Liver (tissue), 3 donors: ENCODE measurements at regions not wholly inside any gene's neighbourhood (a gene's known extent, or its start where the extent isn't known, plus 50 kb on each side); places are given as distances from the start of the nearest gene placed in this dataset.

Experiments
- FOXA1 ChIP-seq: IDR thresholded peaks from 2 replicates; pipeline ENCODE4 v1.6.1; 2016; ENCODE audit warnings: antibody characterized with exemption
- RAD21 ChIP-seq, 2 donors: IDR thresholded peaks; 2 replicates each; pipeline ENCODE4 v1.6.1; 2016; ENCODE audit warnings: antibody characterized with exemption in 2 of 2, mild to moderate bottlenecking in 2 of 2
- SP1 ChIP-seq: IDR thresholded peaks from 2 replicates; pipeline ENCODE4 v1.6.1; 2018; ENCODE audit warnings: antibody characterized with exemption, mild to moderate bottlenecking
- TAF1 ChIP-seq: conservative IDR thresholded peaks from 2 replicates; pipeline ENCODE4 v1.6.1; 2016; ENCODE audit warnings: antibody characterized with exemption, mild to moderate bottlenecking
- TF ChIP-seq, protein P1 (sequence below): fragments of 150-350 bp; IDR thresholded peaks from 2 replicates; pipeline ENCODE4 v1.5.1; 2017; ENCODE audit warnings: improper control_type of control experiment, low read depth, low read length; ENCODE audit not compliant: missing input control
- TF ChIP-seq, protein P2 (sequence below): IDR thresholded peaks from 2 replicates; pipeline ENCODE4 v1.6.1; 2016; ENCODE audit warnings: antibody characterized with exemption
- TF ChIP-seq, protein P3 (sequence below): IDR thresholded peaks from 2 replicates; pipeline ENCODE4 v1.6.1; 2016; ENCODE audit warnings: antibody characterized with exemption, mild to moderate bottlenecking
- TF ChIP-seq, protein P4 (sequence below): IDR thresholded peaks from 2 replicates; pipeline ENCODE4 v1.6.1; 2016; ENCODE audit warnings: antibody characterized with exemption
- TF ChIP-seq, protein P5 (sequence below): IDR thresholded peaks from 2 replicates; pipeline ENCODE4 v1.6.1; 2016; ENCODE audit warnings: antibody characterized with exemption
- donor health status: healthy.
- donor health status: healthy.

DNA sequence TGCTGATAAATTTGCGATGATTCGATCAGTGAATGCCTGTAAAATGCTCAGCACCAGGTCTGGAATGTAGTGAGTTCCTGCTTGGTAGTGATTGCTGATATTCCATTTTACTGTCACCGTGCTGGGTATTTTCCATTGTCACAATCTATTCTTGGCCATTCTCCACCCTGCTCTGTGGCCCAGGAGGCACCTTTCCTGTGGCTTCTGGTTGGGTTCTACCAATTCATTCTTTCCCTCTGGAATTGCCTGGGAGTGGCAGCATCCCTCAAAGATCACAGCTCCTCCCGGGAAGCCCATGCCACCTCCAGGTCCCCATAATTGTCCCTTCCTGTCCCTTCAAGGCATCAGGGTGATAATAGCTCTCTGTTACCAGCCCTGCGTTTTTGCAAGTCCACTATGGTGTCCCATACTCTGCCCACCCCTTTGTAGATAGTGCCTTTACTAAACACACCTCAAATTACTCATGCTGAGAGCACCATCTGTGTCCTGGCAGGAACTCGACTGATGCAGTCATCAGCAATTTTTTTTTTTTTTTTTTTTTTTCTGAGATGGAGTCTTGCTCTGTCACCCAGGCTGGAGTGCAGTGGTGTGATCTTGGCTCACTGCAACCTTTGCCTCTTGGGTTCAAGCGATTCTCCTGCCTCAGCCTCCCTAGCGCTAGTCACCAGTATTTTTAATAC, 177.8 kb upstream of the PROK2 start:
- TF ChIP-seq, protein P1, sequence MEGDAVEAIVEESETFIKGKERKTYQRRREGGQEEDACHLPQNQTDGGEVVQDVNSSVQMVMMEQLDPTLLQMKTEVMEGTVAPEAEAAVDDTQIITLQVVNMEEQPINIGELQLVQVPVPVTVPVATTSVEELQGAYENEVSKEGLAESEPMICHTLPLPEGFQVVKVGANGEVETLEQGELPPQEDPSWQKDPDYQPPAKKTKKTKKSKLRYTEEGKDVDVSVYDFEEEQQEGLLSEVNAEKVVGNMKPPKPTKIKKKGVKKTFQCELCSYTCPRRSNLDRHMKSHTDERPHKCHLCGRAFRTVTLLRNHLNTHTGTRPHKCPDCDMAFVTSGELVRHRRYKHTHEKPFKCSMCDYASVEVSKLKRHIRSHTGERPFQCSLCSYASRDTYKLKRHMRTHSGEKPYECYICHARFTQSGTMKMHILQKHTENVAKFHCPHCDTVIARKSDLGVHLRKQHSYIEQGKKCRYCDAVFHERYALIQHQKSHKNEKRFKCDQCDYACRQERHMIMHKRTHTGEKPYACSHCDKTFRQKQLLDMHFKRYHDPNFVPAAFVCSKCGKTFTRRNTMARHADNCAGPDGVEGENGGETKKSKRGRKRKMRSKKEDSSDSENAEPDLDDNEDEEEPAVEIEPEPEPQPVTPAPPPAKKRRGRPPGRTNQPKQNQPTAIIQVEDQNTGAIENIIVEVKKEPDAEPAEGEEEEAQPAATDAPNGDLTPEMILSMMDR, result no peak
- TF ChIP-seq, protein P2, sequence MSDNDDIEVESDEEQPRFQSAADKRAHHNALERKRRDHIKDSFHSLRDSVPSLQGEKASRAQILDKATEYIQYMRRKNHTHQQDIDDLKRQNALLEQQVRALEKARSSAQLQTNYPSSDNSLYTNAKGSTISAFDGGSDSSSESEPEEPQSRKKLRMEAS, result no peak
- TF ChIP-seq, protein P3, sequence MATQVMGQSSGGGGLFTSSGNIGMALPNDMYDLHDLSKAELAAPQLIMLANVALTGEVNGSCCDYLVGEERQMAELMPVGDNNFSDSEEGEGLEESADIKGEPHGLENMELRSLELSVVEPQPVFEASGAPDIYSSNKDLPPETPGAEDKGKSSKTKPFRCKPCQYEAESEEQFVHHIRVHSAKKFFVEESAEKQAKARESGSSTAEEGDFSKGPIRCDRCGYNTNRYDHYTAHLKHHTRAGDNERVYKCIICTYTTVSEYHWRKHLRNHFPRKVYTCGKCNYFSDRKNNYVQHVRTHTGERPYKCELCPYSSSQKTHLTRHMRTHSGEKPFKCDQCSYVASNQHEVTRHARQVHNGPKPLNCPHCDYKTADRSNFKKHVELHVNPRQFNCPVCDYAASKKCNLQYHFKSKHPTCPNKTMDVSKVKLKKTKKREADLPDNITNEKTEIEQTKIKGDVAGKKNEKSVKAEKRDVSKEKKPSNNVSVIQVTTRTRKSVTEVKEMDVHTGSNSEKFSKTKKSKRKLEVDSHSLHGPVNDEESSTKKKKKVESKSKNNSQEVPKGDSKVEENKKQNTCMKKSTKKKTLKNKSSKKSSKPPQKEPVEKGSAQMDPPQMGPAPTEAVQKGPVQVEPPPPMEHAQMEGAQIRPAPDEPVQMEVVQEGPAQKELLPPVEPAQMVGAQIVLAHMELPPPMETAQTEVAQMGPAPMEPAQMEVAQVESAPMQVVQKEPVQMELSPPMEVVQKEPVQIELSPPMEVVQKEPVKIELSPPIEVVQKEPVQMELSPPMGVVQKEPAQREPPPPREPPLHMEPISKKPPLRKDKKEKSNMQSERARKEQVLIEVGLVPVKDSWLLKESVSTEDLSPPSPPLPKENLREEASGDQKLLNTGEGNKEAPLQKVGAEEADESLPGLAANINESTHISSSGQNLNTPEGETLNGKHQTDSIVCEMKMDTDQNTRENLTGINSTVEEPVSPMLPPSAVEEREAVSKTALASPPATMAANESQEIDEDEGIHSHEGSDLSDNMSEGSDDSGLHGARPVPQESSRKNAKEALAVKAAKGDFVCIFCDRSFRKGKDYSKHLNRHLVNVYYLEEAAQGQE, result no peak
- TF ChIP-seq SP1, result no peak
- TF ChIP-seq, protein P4, sequence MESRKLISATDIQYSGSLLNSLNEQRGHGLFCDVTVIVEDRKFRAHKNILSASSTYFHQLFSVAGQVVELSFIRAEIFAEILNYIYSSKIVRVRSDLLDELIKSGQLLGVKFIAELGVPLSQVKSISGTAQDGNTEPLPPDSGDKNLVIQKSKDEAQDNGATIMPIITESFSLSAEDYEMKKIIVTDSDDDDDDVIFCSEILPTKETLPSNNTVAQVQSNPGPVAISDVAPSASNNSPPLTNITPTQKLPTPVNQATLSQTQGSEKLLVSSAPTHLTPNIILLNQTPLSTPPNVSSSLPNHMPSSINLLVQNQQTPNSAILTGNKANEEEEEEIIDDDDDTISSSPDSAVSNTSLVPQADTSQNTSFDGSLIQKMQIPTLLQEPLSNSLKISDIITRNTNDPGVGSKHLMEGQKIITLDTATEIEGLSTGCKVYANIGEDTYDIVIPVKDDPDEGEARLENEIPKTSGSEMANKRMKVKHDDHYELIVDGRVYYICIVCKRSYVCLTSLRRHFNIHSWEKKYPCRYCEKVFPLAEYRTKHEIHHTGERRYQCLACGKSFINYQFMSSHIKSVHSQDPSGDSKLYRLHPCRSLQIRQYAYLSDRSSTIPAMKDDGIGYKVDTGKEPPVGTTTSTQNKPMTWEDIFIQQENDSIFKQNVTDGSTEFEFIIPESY, result no peak
- TF ChIP-seq RAD21 (IDR thresholded peaks at IDR 0.05), result no peak
- TF ChIP-seq, protein P5, sequence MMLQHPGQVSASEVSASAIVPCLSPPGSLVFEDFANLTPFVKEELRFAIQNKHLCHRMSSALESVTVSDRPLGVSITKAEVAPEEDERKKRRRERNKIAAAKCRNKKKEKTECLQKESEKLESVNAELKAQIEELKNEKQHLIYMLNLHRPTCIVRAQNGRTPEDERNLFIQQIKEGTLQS, result no peak
- TF ChIP-seq TAF1, result no peak
- no peak for TF ChIP-seq FOXA1
